Renal pelvis (tissue), 1 donor: ENCODE measurements at regions not wholly inside any gene's neighbourhood (a gene's known extent, or its start where the extent isn't known, plus 50 kb on each side); places are given as distances from the start of the nearest gene placed in this dataset.
"Not testable (repeated sequence)": the region's sequence is repeated elsewhere in the genome, so short reads cannot be mapped to it uniquely, and the experiment has no call there.

ENCODE experiments used
- DNase-seq: peaks from one replicate; pipeline ENCODE4 v3.0.0-alpha.2; 2013

- no peak for DNase-seq
Observed at GRCh38 chr21:19065164-19065563, 661.6 kb upstream of the TMPRSS15 start.

GRCh38 chr21:19076031-19076430 is 672.4 kb upstream of the TMPRSS15 start:
- DNase-seq = no peak

- no peak for DNase-seq
Observed at GRCh38 chr21:19109694-19110093, 706.1 kb upstream of the TMPRSS15 start.

GRCh38 chr21:19119259-19119658 is 715.7 kb upstream of the TMPRSS15 start:
- not testable (repeated sequence) for DNase-seq

- DNase-seq = no peak
Observed at GRCh38 chr21:19120591-19120990, 717.0 kb upstream of the TMPRSS15 start.

GRCh38 chr21:19122356-19122755 is 718.8 kb upstream of the TMPRSS15 start:
- no peak for DNase-seq

- DNase-seq = no peak
Observed at GRCh38 chr21:19123053-19123452, 719.5 kb upstream of the TMPRSS15 start.

GRCh38 chr21:19123525-19123924 is 719.9 kb upstream of the TMPRSS15 start:
- no peak for DNase-seq

- no peak for DNase-seq
Observed at GRCh38 chr21:19124691-19125090, 721.1 kb upstream of the TMPRSS15 start.

GRCh38 chr21:19130379-19131028 is 726.9 kb upstream of the TMPRSS15 start:
- DNase-seq = no peak

GRCh38 chr21:19141511-19141910 is 737.9 kb upstream of the TMPRSS15 start:
- DNase-seq = no peak

- no peak for DNase-seq
Observed at GRCh38 chr21:19145682-19146293, 742.2 kb upstream of the TMPRSS15 start.

GRCh38 chr21:19148056-19148455 is 744.5 kb upstream of the TMPRSS15 start:
- no peak for DNase-seq

- DNase-seq = no peak
Observed at GRCh38 chr21:19171585-19171984, 768.0 kb upstream of the TMPRSS15 start.

- no peak for DNase-seq
Observed at GRCh38 chr21:19181604-19182140, 778.1 kb upstream of the TMPRSS15 start.

- no peak for DNase-seq
Observed at GRCh38 chr21:19197950-19198349, 794.4 kb upstream of the TMPRSS15 start.

GRCh38 chr21:19198801-19199200 is 795.2 kb upstream of the TMPRSS15 start:
- DNase-seq = peak; percentile 17

GRCh38 chr21:19218163-19218562 is 814.6 kb upstream of the TMPRSS15 start:
- DNase-seq = no peak

GRCh38 chr21:19224090-19224489 is 820.5 kb upstream of the TMPRSS15 start:
- no peak for DNase-seq

- DNase-seq = peak; percentile 81
Observed at GRCh38 chr21:19228226-19228625, 824.6 kb upstream of the TMPRSS15 start.

GRCh38 chr21:19233841-19234240 is 830.3 kb upstream of the TMPRSS15 start:
- not testable (repeated sequence) for DNase-seq

GRCh38 chr21:19236209-19236608 is 832.6 kb upstream of the TMPRSS15 start:
- DNase-seq = no peak

GRCh38 chr21:19237608-19238007 is 834.0 kb upstream of the TMPRSS15 start:
- DNase-seq = no peak

GRCh38 chr21:19239696-19240095 is 836.1 kb upstream of the TMPRSS15 start:
- no peak for DNase-seq
